ENCODE measurements at regions not wholly inside any gene's neighbourhood (a gene's known extent, or its start where the extent isn't known, plus 50 kb on each side); places are given as distances from the start of the nearest gene placed in this dataset.
A peak's percentile ranks its signal among the peaks of the same experiment; 100 is the strongest.

DNA sequence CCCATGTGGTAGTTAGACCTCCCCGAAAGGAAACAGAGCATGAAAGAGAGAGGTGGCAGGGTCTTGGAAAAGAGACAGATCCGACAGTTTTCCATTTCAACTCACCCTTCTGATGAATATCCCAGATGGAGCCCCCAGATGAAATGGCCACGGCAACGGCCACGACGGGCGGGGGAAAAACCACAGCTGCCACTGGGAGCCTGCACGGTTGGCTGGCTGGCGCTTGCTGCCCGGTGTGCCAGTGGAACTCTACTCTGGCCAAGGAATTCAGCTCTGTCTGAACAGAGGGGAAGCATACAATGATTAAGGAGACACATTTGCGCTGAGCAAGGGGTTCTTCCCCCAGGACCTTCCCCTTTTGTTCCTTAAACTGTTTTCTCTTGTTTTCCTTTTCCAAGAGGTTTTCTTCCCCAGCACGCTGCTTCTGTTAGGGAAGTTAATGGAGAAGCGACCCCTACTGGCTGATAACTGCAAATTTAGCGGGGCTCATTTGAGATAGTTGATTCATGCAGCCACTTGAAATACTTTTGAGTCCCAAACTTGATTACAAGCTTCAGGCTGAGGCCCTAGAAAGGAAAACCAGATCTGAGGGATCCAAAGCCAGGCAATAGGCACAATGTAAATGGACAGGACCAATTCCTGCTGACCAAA lies 1122.5 kb downstream of the NCAM2 start:
- H3K9ac ChIP-seq (ENCODE audit: control insufficient read depth, insufficient read depth, low read length), result no peak overlapping the region
- H4K20me1 ChIP-seq (ENCODE audit: control insufficient read depth, insufficient read depth), result no peaks in the 10 kb centered on the region
- intact Hi-C loops (cut with micrococcal nuclease; ENCODE audit: unreplicated experiment) (no loop called here), in situ Hi-C loops (cut with MboI) (no loop called here)
- H3K79me2 ChIP-seq (ENCODE audit: control insufficient read depth, insufficient read depth, low read length), result no peaks in the 10 kb centered on the region
- DNase-seq (ENCODE audit: low read depth, low spot score), result no peak
- 46% methylated on average over 14 of the region's 14 CpGs for WGBS (ENCODE audit: insufficient coverage, insufficient replicate concordance, low lambda C conversion rate, missing lambda C conversion rate)
- no peak overlapping the region for H2AFZ ChIP-seq (ENCODE audit: control insufficient read depth, low read depth, low read length)
- TF ChIP-seq, protein P1, sequence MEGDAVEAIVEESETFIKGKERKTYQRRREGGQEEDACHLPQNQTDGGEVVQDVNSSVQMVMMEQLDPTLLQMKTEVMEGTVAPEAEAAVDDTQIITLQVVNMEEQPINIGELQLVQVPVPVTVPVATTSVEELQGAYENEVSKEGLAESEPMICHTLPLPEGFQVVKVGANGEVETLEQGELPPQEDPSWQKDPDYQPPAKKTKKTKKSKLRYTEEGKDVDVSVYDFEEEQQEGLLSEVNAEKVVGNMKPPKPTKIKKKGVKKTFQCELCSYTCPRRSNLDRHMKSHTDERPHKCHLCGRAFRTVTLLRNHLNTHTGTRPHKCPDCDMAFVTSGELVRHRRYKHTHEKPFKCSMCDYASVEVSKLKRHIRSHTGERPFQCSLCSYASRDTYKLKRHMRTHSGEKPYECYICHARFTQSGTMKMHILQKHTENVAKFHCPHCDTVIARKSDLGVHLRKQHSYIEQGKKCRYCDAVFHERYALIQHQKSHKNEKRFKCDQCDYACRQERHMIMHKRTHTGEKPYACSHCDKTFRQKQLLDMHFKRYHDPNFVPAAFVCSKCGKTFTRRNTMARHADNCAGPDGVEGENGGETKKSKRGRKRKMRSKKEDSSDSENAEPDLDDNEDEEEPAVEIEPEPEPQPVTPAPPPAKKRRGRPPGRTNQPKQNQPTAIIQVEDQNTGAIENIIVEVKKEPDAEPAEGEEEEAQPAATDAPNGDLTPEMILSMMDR (IDR thresholded peaks at IDR 0.05 in 2 of 3, conservative IDR thresholded peaks at IDR 0.05 in 1 of 3; ENCODE audit: control insufficient read depth in 2 of 3, extremely low read depth in 1 of 3, insufficient read depth in 1 of 3, low read depth in 3 of 3, low read length in 3 of 3), result 0 out of 6 replicates have a peak, but pooled peaks of 1 of the 3 experiments have one; percentile 3
- TF ChIP-seq DPF2 (IDR thresholded peaks at IDR 0.05) (no peak), SMC3 (IDR thresholded peaks at IDR 0.05; ENCODE audit: borderline replicate concordance, low read length) (no peak)
- H3K4me3 ChIP-seq, result no peak overlapping the region
- ATAC-seq, result no peak
- no peaks in the 10 kb centered on the region for H3K27me3 ChIP-seq (replicated peaks in 1 of 2; ENCODE audit: control insufficient read depth in 2 of 2, insufficient read depth in 2 of 2, low read length in 1 of 2)
- CTCF ChIA-PET, result no interaction called here
- RAD21 ChIA-PET (ENCODE audit: unreplicated experiment), result no interaction called here
- no peaks in the 10 kb centered on the region; the same call in 2 of the 3 replicates for H3K9me3 ChIP-seq (replicated peaks; ENCODE audit: control insufficient read depth, insufficient read depth, low read length)
- POLR2A ChIA-PET, result no interaction called here
- no peak overlapping the region for H3K4me2 ChIP-seq (ENCODE audit: control insufficient read depth, insufficient read depth)
- H3K4me1 ChIP-seq (ENCODE audit: control insufficient read depth, insufficient read depth, low read length), result no peaks in the 10 kb centered on the region
- SMC1A ChIA-PET (ENCODE audit: uncharacterized antibody, unreplicated experiment), result no interaction called here
- no peak for FAIRE-seq
- H3K36me3 ChIP-seq (ENCODE audit: control insufficient read depth in 2 of 2, insufficient read depth in 2 of 2, low read length in 1 of 2), result no peaks in the 10 kb centered on the region
- no peak overlapping the region for H3K27ac ChIP-seq (ENCODE audit: control insufficient read depth, insufficient read depth)
- BruUV-seq (replicated peaks), result no TSS peak

DNA sequence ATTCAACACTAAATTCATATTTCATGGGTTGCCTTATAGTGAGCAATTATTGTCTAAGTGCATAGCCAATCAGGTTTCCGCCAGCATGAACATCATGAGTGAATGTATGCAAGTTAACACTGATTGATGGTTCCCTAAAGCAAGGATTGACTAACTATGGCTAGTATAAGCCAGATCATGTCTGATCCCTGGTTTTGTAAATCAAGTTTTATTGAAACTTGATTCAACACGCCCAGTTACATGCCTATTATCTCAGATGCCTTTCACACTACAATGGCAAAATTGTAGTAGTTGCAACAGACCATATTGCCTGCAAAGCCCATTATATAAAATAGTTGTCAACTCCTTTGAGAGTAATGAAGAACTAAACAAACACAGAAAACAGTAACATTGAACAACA lies 1127.4 kb downstream of the NCAM2 start:
- in situ Hi-C loops (cut with MboI) (no loop called here), intact Hi-C loops (cut with micrococcal nuclease; ENCODE audit: unreplicated experiment) (no loop called here)
- Histone ChIP-seq H3K4me3 (no peak overlapping the region), H3K9me3 (replicated peaks; ENCODE audit: control insufficient read depth, insufficient read depth, low read length) (no peaks in the 10 kb centered on the region; the same call in 2 of the 3 replicates), H3K79me2 (ENCODE audit: control insufficient read depth, insufficient read depth, low read length) (no peaks in the 10 kb centered on the region), H3K36me3 (ENCODE audit: control insufficient read depth in 2 of 2, insufficient read depth in 2 of 2, low read length in 1 of 2) (no peaks in the 10 kb centered on the region), H3K9ac (ENCODE audit: control insufficient read depth, insufficient read depth, low read length) (no peak overlapping the region), H4K20me1 (ENCODE audit: control insufficient read depth, insufficient read depth) (no peaks in the 10 kb centered on the region), H3K4me2 (ENCODE audit: control insufficient read depth, insufficient read depth) (no peak overlapping the region), H2AFZ (ENCODE audit: control insufficient read depth, low read depth, low read length) (no peak overlapping the region), H3K27ac (ENCODE audit: control insufficient read depth, insufficient read depth) (no peak overlapping the region), H3K27me3 (replicated peaks in 1 of 2; ENCODE audit: control insufficient read depth in 2 of 2, insufficient read depth in 2 of 2, low read length in 1 of 2) (no peaks in the 10 kb centered on the region), H3K4me1 (ENCODE audit: control insufficient read depth, insufficient read depth, low read length) (no peaks in the 10 kb centered on the region)
- ChIA-PET SMC1A (ENCODE audit: uncharacterized antibody, unreplicated experiment) (no interaction called here), CTCF (no interaction called here), RAD21 (ENCODE audit: unreplicated experiment) (no interaction called here), POLR2A (no interaction called here)
- WGBS (ENCODE audit: insufficient coverage, insufficient replicate concordance, low lambda C conversion rate, missing lambda C conversion rate), result 36% methylated on average over 2 of the region's 2 CpGs
- BruUV-seq (replicated peaks), result no TSS peak
- no peak for DNase-seq (ENCODE audit: low read depth, low spot score)
- no peak for FAIRE-seq
- no peak for ATAC-seq
- TF ChIP-seq IKZF2 (IDR thresholded peaks at IDR 0.05) (no peak), SRF (IDR thresholded peaks at IDR 0.05; ENCODE audit: low read depth in 2 of 2, low read length in 2 of 2) (no peak), BRCA1 (IDR thresholded peaks at IDR 0.05; ENCODE audit: low read depth, low read length) (no peak), MXI1 (IDR thresholded peaks at IDR 0.05; ENCODE audit: low read depth, low read length) (no peak), MYC (IDR thresholded peaks at IDR 0.05; ENCODE audit: insufficient read depth, insufficient read length, insufficient replicate concordance, low read length, severe bottlenecking) (no peak)
- TF ChIP-seq, protein P2, sequence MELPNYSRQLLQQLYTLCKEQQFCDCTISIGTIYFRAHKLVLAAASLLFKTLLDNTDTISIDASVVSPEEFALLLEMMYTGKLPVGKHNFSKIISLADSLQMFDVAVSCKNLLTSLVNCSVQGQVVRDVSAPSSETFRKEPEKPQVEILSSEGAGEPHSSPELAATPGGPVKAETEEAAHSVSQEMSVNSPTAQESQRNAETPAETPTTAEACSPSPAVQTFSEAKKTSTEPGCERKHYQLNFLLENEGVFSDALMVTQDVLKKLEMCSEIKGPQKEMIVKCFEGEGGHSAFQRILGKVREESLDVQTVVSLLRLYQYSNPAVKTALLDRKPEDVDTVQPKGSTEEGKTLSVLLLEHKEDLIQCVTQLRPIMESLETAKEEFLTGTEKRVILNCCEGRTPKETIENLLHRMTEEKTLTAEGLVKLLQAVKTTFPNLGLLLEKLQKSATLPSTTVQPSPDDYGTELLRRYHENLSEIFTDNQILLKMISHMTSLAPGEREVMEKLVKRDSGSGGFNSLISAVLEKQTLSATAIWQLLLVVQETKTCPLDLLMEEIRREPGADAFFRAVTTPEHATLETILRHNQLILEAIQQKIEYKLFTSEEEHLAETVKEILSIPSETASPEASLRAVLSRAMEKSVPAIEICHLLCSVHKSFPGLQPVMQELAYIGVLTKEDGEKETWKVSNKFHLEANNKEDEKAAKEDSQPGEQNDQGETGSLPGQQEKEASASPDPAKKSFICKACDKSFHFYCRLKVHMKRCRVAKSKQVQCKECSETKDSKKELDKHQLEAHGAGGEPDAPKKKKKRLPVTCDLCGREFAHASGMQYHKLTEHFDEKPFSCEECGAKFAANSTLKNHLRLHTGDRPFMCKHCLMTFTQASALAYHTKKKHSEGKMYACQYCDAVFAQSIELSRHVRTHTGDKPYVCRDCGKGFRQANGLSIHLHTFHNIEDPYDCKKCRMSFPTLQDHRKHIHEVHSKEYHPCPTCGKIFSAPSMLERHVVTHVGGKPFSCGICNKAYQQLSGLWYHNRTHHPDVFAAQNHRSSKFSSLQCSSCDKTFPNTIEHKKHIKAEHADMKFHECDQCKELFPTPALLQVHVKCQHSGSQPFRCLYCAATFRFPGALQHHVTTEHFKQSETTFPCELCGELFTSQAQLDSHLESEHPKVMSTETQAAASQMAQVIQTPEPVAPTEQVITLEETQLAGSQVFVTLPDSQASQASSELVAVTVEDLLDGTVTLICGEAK (IDR thresholded peaks at IDR 0.05; ENCODE audit: borderline replicate concordance), result no peak
- TF ChIP-seq, protein P3, sequence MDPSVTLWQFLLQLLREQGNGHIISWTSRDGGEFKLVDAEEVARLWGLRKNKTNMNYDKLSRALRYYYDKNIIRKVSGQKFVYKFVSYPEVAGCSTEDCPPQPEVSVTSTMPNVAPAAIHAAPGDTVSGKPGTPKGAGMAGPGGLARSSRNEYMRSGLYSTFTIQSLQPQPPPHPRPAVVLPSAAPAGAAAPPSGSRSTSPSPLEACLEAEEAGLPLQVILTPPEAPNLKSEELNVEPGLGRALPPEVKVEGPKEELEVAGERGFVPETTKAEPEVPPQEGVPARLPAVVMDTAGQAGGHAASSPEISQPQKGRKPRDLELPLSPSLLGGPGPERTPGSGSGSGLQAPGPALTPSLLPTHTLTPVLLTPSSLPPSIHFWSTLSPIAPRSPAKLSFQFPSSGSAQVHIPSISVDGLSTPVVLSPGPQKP (IDR thresholded peaks at IDR 0.05; ENCODE audit: low read depth, low read length), result no peak
